ENCODE measurements at regions not wholly inside any gene's neighbourhood (a gene's known extent, or its start where the extent isn't known, plus 50 kb on each side); places are given as distances from the start of the nearest gene placed in this dataset.

- no peaks in the 10 kb centered on the region for H3K27me3 ChIP-seq (ENCODE audit: control insufficient read depth in 2 of 2, insufficient read depth in 2 of 2, low read length in 2 of 2)
- Mint-ChIP-seq H3K4me1 (no peaks in the 10 kb centered on the region), H3K9me3 (peaks cover 0 to 2% (median 0%) of the 10 kb centered on the region in 7 donors), H3K27ac (peak overlapping the region in 1 of 7 donors; percentile 21), H3K36me3 (no peaks in the 10 kb centered on the region), H3K4me3 (no peak overlapping the region), H3K27me3 (ENCODE audit: low read depth in 3 of 3) (no peaks in the 10 kb centered on the region)
- no peak overlapping the region for H3K4me3 ChIP-seq (replicated peaks in 1 of 3; ENCODE audit: low read depth in 2 of 3, low read length in 3 of 3)
- no CpG with 5 or more reads among the region's 3 CpGs for WGBS (ENCODE audit: insufficient coverage)
- no peak overlapping the region for H3K27ac ChIP-seq (ENCODE audit: low read depth in 1 of 2, low read length in 2 of 2)
- no peaks in the 10 kb centered on the region for H3K79me2 ChIP-seq (ENCODE audit: insufficient read depth, low read length)
- TF ChIP-seq CTCF (IDR thresholded peaks at IDR 0.05) = no peak
- DNase-seq = no peak
- intact Hi-C loops (cut with micrococcal nuclease) = no loop called here
- H3K36me3 ChIP-seq (replicated peaks in 1 of 2; ENCODE audit: control insufficient read depth in 1 of 2, insufficient read depth in 2 of 2, low read length in 2 of 2) = no peaks in the 10 kb centered on the region
- no peak overlapping the region for H3K4me2 ChIP-seq (replicated peaks; ENCODE audit: extremely low read depth, low read length, poor library complexity, severe bottlenecking)
- H3K9me3 ChIP-seq (replicated peaks in 1 of 2; ENCODE audit: control insufficient read depth in 1 of 2, insufficient read depth in 1 of 2, low read length in 2 of 2) = no peaks in the 10 kb centered on the region
- H3K9ac ChIP-seq (ENCODE audit: insufficient read depth, low read length, poor library complexity, severe bottlenecking) = no peak overlapping the region
- no peaks in the 10 kb centered on the region for H3K4me1 ChIP-seq (ENCODE audit: control insufficient read depth in 1 of 2, insufficient read depth in 2 of 2, low read length in 2 of 2)
- H2AFZ ChIP-seq (ENCODE audit: insufficient read depth, low read depth, low read length, poor library complexity, severe bottlenecking) = no peak overlapping the region
- H4K20me1 ChIP-seq (ENCODE audit: insufficient read depth, low read length) = no peaks in the 10 kb centered on the region
Observed at GRCh38 chr3:18672561-18672960, 247.4 kb upstream of the SATB1 start.

DNA sequence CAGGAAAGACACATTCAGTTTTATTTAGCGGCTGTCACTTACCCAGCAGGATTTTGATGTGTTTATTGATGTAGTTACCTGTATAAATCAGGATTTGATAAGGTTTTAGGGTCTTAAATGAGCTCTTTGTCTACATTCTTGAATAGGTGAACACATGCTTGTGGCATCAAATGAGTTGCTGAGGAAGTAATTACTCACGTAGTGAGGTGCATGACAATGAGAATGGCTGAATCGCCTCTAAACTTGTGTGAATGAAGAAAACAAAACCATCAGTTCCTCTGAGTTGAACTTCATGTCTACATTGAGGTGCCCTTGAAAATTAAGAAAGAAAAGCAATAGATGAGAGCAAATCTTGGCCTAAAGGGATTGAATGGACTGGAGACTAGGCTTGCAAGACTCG lies 245.6 kb upstream of the SATB1 start:
- no peak overlapping the region for H3K4me2 ChIP-seq (replicated peaks; ENCODE audit: extremely low read depth, low read length, poor library complexity, severe bottlenecking)
- no peaks in the 10 kb centered on the region for H3K27me3 ChIP-seq (ENCODE audit: control insufficient read depth in 2 of 2, insufficient read depth in 2 of 2, low read length in 2 of 2)
- no peaks in the 10 kb centered on the region for H3K36me3 Mint-ChIP-seq
- no peak for DNase-seq
- no peaks in the 10 kb centered on the region for H3K4me1 Mint-ChIP-seq
- H2AFZ ChIP-seq (ENCODE audit: insufficient read depth, low read depth, low read length, poor library complexity, severe bottlenecking) = no peak overlapping the region
- no peaks in the 10 kb centered on the region for H4K20me1 ChIP-seq (ENCODE audit: insufficient read depth, low read length)
- intact Hi-C loops (cut with micrococcal nuclease) = no loop called here
- H3K9me3 ChIP-seq (replicated peaks in 1 of 2; ENCODE audit: control insufficient read depth in 1 of 2, insufficient read depth in 1 of 2, low read length in 2 of 2) = no peaks in the 10 kb centered on the region
- no peak overlapping the region for H3K4me3 ChIP-seq (replicated peaks in 1 of 3; ENCODE audit: low read depth in 2 of 3, low read length in 3 of 3)
- H3K9ac ChIP-seq (ENCODE audit: insufficient read depth, low read length, poor library complexity, severe bottlenecking) = no peak overlapping the region
- H3K4me1 ChIP-seq (ENCODE audit: control insufficient read depth in 1 of 2, insufficient read depth in 2 of 2, low read length in 2 of 2) = no peaks in the 10 kb centered on the region
- no peak for TF ChIP-seq CTCF (IDR thresholded peaks at IDR 0.05)
- H3K79me2 ChIP-seq (ENCODE audit: insufficient read depth, low read length) = no peaks in the 10 kb centered on the region
- H3K27me3 Mint-ChIP-seq (ENCODE audit: low read depth in 3 of 3) = no peaks in the 10 kb centered on the region
- no peak overlapping the region for H3K27ac ChIP-seq (ENCODE audit: low read depth in 1 of 2, low read length in 2 of 2)
- H3K36me3 ChIP-seq (replicated peaks in 1 of 2; ENCODE audit: control insufficient read depth in 1 of 2, insufficient read depth in 2 of 2, low read length in 2 of 2) = no peaks in the 10 kb centered on the region
- 96% methylated on average over 4 of the region's 4 CpGs for WGBS (ENCODE audit: insufficient coverage)
- no peak overlapping the region for H3K27ac Mint-ChIP-seq
- peaks cover 0 to 2% (median 0%) of the 10 kb centered on the region in 7 donors for H3K9me3 Mint-ChIP-seq
- H3K4me3 Mint-ChIP-seq = no peak overlapping the region
